Fibroblast of lung (primary cell): ENCODE measurements at regions not wholly inside any gene's neighbourhood (a gene's known extent, or its start where the extent isn't known, plus 50 kb on each side); places are given as distances from the start of the nearest gene placed in this dataset.

ENCODE experiments used
- DNase-seq, 2 donors: peaks; one replicate each; pipeline versions ENCODE4 v3.0.0 to v3.0.0-alpha.2; 2010; ENCODE audit warnings: low read depth in 2 of 2
- H2AFZ ChIP-seq: 2 replicates; pipeline ENCODE4 v1.5.1; 2012; ENCODE audit warnings: low read length, control low read depth, inconsistent platforms
- H3K27ac ChIP-seq: 2 replicates; pipeline ENCODE4 v1.5.1; 2011; ENCODE audit warnings: low read length, control low read depth; ENCODE audit not compliant: insufficient read depth
- H3K27me3 ChIP-seq: 2 replicates; pipeline ENCODE4 v1.5.1; 2011; ENCODE audit warnings: mild to moderate bottlenecking, low read length; ENCODE audit not compliant: control insufficient read depth, insufficient read depth
- H3K36me3 ChIP-seq: 2 replicates; pipeline ENCODE4 v1.5.1; 2011; ENCODE audit warnings: low read length; ENCODE audit not compliant: control insufficient read depth, insufficient read depth
- H3K4me1 ChIP-seq: 2 replicates; pipeline ENCODE4 v1.5.1; 2011; ENCODE audit warnings: low read length; ENCODE audit not compliant: control insufficient read depth, insufficient read depth; ENCODE audit errors: extremely low read depth
- H3K4me2 ChIP-seq: 2 replicates; pipeline ENCODE4 v1.5.1; 2011; ENCODE audit warnings: low read length, control low read depth; ENCODE audit not compliant: insufficient read depth; ENCODE audit errors: extremely low read depth
- H3K4me3 ChIP-seq, 4 experiments: fragments of 200-600 bp in 1 of 4; sonication (generic) in 1 of 4; replicated peaks in 1 of 4; 2 replicates each; pipeline ENCODE4 v1.5.1; 2011 to 2016; ENCODE audit warnings: low read length in 4 of 4, low read depth in 3 of 4, mild to moderate bottlenecking in 3 of 4, control low read depth in 2 of 4, inconsistent platforms in 1 of 4, mixed read lengths in 1 of 4; ENCODE audit not compliant: insufficient read depth in 1 of 4; ENCODE audit errors: control extremely low read depth in 1 of 4
- H3K79me2 ChIP-seq: 2 replicates; pipeline ENCODE4 v1.5.1; 2012; ENCODE audit warnings: mild to moderate bottlenecking, low read length, inconsistent platforms; ENCODE audit not compliant: control insufficient read depth, insufficient read depth
- H3K9ac ChIP-seq: 2 replicates; pipeline ENCODE4 v1.5.1; 2011; ENCODE audit warnings: mild to moderate bottlenecking, low read length, control low read depth; ENCODE audit not compliant: insufficient read depth
- H3K9me3 ChIP-seq: 2 replicates; pipeline ENCODE4 v1.5.1; 2012; ENCODE audit warnings: low read depth, low read length; ENCODE audit not compliant: control insufficient read depth, insufficient read depth
- H4K20me1 ChIP-seq: 2 replicates; pipeline ENCODE4 v1.5.1; 2011; ENCODE audit warnings: low read length; ENCODE audit not compliant: control insufficient read depth, insufficient read depth; ENCODE audit errors: extremely low read depth
- CTCF ChIP-seq, 2 donors: IDR thresholded peaks in 1 of 2; conservative IDR thresholded peaks in 1 of 2; 1 replicate in 1 of 2; 2 replicates in 1 of 2; pipeline ENCODE4 v1.5.1; 2011 to 2012; ENCODE audit warnings: low read length in 2 of 2, control low read depth in 1 of 2, inconsistent platforms in 1 of 2, low read depth in 1 of 2, mild to moderate bottlenecking in 1 of 2
- EZH2 ChIP-seq: IDR thresholded peaks from 2 replicates; pipeline ENCODE4 v1.5.1; 2012; ENCODE audit warnings: low read length, control low read depth, mild to moderate bottlenecking; ENCODE audit errors: missing control alignments

GRCh38 chr1:42006093-42006492 is 87.4 kb upstream of the HIVEP3 start:
- no peak overlapping the region for H3K4me3 ChIP-seq
- no peak overlapping the region for H3K4me2 ChIP-seq
- TF ChIP-seq EZH2, result no peak
- TF ChIP-seq CTCF (conservative IDR thresholded peaks at IDR 0.05 in 1 of 2, IDR thresholded peaks at IDR 0.05 in 1 of 2; ENCODE audit: low read depth in 1 of 2, low read length in 2 of 2), result no peak
- no peak overlapping the region for H2AFZ ChIP-seq
- H3K9me3 ChIP-seq, result no peaks in the 10 kb centered on the region
- no peaks in the 10 kb centered on the region for H3K27me3 ChIP-seq
- no peaks in the 10 kb centered on the region for H4K20me1 ChIP-seq
- H3K27ac ChIP-seq, result no peak overlapping the region
- no peaks in the 10 kb centered on the region for H3K4me1 ChIP-seq
- H3K79me2 ChIP-seq, result no peaks in the 10 kb centered on the region
- no peak for DNase-seq
- H3K9ac ChIP-seq, result no peak overlapping the region
- H3K36me3 ChIP-seq, result no peaks in the 10 kb centered on the region

GRCh38 chr1:42005530-42005929 is 86.8 kb upstream of the HIVEP3 start:
- no peak for DNase-seq
- Histone ChIP-seq H3K4me1 (no peaks in the 10 kb centered on the region), H3K9ac (no peak overlapping the region), H3K36me3 (no peaks in the 10 kb centered on the region), H3K79me2 (no peaks in the 10 kb centered on the region), H3K27ac (no peak overlapping the region), H2AFZ (no peak overlapping the region), H3K27me3 (no peaks in the 10 kb centered on the region), H3K4me2 (no peak overlapping the region), H3K4me3 (no peak overlapping the region), H4K20me1 (no peaks in the 10 kb centered on the region), H3K9me3 (no peaks in the 10 kb centered on the region)
- no peak for TF ChIP-seq EZH2
- no peak for TF ChIP-seq CTCF (conservative IDR thresholded peaks at IDR 0.05 in 1 of 2, IDR thresholded peaks at IDR 0.05 in 1 of 2; ENCODE audit: low read depth in 1 of 2, low read length in 2 of 2)

GRCh38 chr1:42004860-42005259 is 86.1 kb upstream of the HIVEP3 start:
- H3K27me3 ChIP-seq, result no peaks in the 10 kb centered on the region
- H3K4me2 ChIP-seq, result no peak overlapping the region
- H3K79me2 ChIP-seq, result no peaks in the 10 kb centered on the region
- H4K20me1 ChIP-seq, result no peaks in the 10 kb centered on the region
- DNase-seq, result no peak
- no peak overlapping the region for H3K4me3 ChIP-seq
- H3K4me1 ChIP-seq, result no peaks in the 10 kb centered on the region
- H3K9ac ChIP-seq, result no peak overlapping the region
- no peaks in the 10 kb centered on the region for H3K36me3 ChIP-seq
- no peak overlapping the region for H2AFZ ChIP-seq
- no peaks in the 10 kb centered on the region for H3K9me3 ChIP-seq
- H3K27ac ChIP-seq, result no peak overlapping the region
- TF ChIP-seq CTCF (conservative IDR thresholded peaks at IDR 0.05 in 1 of 2, IDR thresholded peaks at IDR 0.05 in 1 of 2; ENCODE audit: low read depth in 1 of 2, low read length in 2 of 2), result no peak
- TF ChIP-seq EZH2, result no peak
